Osteoblast (primary cell): ENCODE measurements at regions not wholly inside any gene's neighbourhood (a gene's known extent, or its start where the extent isn't known, plus 50 kb on each side); places are given as distances from the start of the nearest gene placed in this dataset.

Experiments
- DNase-seq: peaks from one replicate; pipeline ENCODE4 v3.0.0; 2011; ENCODE audit warnings: low spot score, mixed read lengths; ENCODE audit not compliant: insufficient read length; ENCODE audit errors: missing footprints
- H2AFZ ChIP-seq: 2 replicates; pipeline ENCODE4 v1.6.0; 2011; ENCODE audit warnings: mild to moderate bottlenecking, low read length
- H3K27ac ChIP-seq: 2 replicates; pipeline ENCODE4 v1.5.1; 2011; ENCODE audit warnings: mild to moderate bottlenecking, low read depth, low read length, moderate library complexity
- H3K27me3 ChIP-seq: 2 replicates; pipeline ENCODE4 v1.6.0; 2012; ENCODE audit warnings: mild to moderate bottlenecking, control low read depth, inconsistent platforms, low read length, moderate library complexity; ENCODE audit not compliant: insufficient read depth
- H3K36me3 ChIP-seq: 2 replicates; pipeline ENCODE4 v1.5.1; 2011; ENCODE audit warnings: mild to moderate bottlenecking, low read length, control low read depth, moderate library complexity; ENCODE audit not compliant: insufficient read depth
- H3K4me1 ChIP-seq: 2 replicates; pipeline ENCODE4 v1.5.1; 2011; ENCODE audit warnings: mild to moderate bottlenecking, low read length, control low read depth, moderate library complexity; ENCODE audit not compliant: insufficient read depth
- H3K4me2 ChIP-seq: 2 replicates; pipeline ENCODE4 v1.6.0; 2011; ENCODE audit warnings: mild to moderate bottlenecking, low read length; ENCODE audit not compliant: insufficient read depth
- H3K4me3 ChIP-seq: fragments of 200-600 bp; sonication (generic); 3 replicates; pipeline ENCODE4 v1.5.1; 2012; ENCODE audit warnings: mild to moderate bottlenecking, low read length, inconsistent platforms; ENCODE audit not compliant: insufficient read depth
- H3K79me2 ChIP-seq: 2 replicates; pipeline ENCODE4 v1.6.0; 2012; ENCODE audit warnings: mild to moderate bottlenecking, low read length, control low read depth, inconsistent platforms; ENCODE audit not compliant: insufficient read depth
- H3K9me3 ChIP-seq: 2 replicates; pipeline ENCODE4 v1.5.1; 2011; ENCODE audit warnings: low read depth, low read length, control low read depth
- H4K20me1 ChIP-seq: 2 replicates; pipeline ENCODE4 v1.6.0; 2012; ENCODE audit warnings: mild to moderate bottlenecking, low read length, control low read depth; ENCODE audit not compliant: insufficient read depth
- TF ChIP-seq, protein P1 (sequence below): IDR thresholded peaks from 2 replicates; pipeline ENCODE4 v1.5.1; 2011; ENCODE audit warnings: mild to moderate bottlenecking, low read depth, low read length, moderate library complexity; ENCODE audit errors: extremely low read depth

- Histone ChIP-seq H3K27ac (no peak overlapping the region), H3K4me1 (peaks cover 5% of the 10 kb centered on the region), H3K36me3 (no peaks in the 10 kb centered on the region), H3K9me3 (no peaks in the 10 kb centered on the region), H3K79me2 (no peaks in the 10 kb centered on the region), H3K4me2 (no peak overlapping the region), H2AFZ (no peak overlapping the region), H4K20me1 (no peaks in the 10 kb centered on the region), H3K4me3 (no peak overlapping the region), H3K27me3 (peaks cover 4% of the 10 kb centered on the region)
- no peak for DNase-seq
- TF ChIP-seq, protein P1, sequence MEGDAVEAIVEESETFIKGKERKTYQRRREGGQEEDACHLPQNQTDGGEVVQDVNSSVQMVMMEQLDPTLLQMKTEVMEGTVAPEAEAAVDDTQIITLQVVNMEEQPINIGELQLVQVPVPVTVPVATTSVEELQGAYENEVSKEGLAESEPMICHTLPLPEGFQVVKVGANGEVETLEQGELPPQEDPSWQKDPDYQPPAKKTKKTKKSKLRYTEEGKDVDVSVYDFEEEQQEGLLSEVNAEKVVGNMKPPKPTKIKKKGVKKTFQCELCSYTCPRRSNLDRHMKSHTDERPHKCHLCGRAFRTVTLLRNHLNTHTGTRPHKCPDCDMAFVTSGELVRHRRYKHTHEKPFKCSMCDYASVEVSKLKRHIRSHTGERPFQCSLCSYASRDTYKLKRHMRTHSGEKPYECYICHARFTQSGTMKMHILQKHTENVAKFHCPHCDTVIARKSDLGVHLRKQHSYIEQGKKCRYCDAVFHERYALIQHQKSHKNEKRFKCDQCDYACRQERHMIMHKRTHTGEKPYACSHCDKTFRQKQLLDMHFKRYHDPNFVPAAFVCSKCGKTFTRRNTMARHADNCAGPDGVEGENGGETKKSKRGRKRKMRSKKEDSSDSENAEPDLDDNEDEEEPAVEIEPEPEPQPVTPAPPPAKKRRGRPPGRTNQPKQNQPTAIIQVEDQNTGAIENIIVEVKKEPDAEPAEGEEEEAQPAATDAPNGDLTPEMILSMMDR: no peak
Measured at GRCh38 chr20:24785141-24786110, 163.6 kb upstream of the CST7 start.

DNA sequence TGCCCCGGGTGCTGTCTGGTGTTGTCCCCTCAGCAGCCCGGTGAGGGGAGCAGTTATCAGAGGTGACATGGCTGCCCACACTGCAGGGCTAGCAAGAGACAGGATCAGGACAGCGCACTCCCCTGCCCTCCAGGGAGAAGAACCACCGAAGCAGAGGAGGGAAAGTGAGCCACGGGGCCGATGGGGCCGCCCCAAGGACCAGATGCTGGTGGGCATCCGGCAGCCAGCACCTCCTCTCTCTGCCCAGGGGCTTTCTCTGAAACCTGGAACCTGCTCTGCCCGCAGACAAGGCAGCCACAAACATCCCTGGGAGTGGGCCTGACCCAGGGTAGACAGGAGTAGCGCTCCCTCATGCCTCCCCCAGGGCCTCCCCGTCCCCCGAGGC, 163.0 kb upstream of the CST7 start:
- H3K4me3 ChIP-seq: no peak overlapping the region
- H3K4me2 ChIP-seq: no peak overlapping the region
- peaks cover 5% of the 10 kb centered on the region for H3K4me1 ChIP-seq
- no peaks in the 10 kb centered on the region for H3K79me2 ChIP-seq
- TF ChIP-seq, protein P1: no peak
- H3K27me3 ChIP-seq: peaks cover 4% of the 10 kb centered on the region
- H4K20me1 ChIP-seq: no peaks in the 10 kb centered on the region
- H3K36me3 ChIP-seq: no peaks in the 10 kb centered on the region
- no peak overlapping the region for H3K27ac ChIP-seq
- no peak overlapping the region for H2AFZ ChIP-seq
- no peak for DNase-seq
- H3K9me3 ChIP-seq: no peaks in the 10 kb centered on the region

GRCh38 chr20:24786646-24787045, 162.4 kb upstream of the CST7 start:
- no peaks in the 10 kb centered on the region for H3K36me3 ChIP-seq
- H3K4me2 ChIP-seq: no peak overlapping the region
- TF ChIP-seq, protein P1: no peak
- DNase-seq: no peak
- peaks cover 5% of the 10 kb centered on the region for H3K4me1 ChIP-seq
- H3K79me2 ChIP-seq: no peaks in the 10 kb centered on the region
- H2AFZ ChIP-seq: no peak overlapping the region
- H4K20me1 ChIP-seq: no peaks in the 10 kb centered on the region
- no peak overlapping the region for H3K4me3 ChIP-seq
- peaks cover 4% of the 10 kb centered on the region for H3K27me3 ChIP-seq
- H3K27ac ChIP-seq: no peak overlapping the region
- H3K9me3 ChIP-seq: no peaks in the 10 kb centered on the region

GRCh38 chr20:24787071-24787470, 162.0 kb upstream of the CST7 start:
- Histone ChIP-seq H3K27ac (no peak overlapping the region), H2AFZ (no peak overlapping the region), H3K79me2 (no peaks in the 10 kb centered on the region), H4K20me1 (no peaks in the 10 kb centered on the region), H3K4me1 (peaks cover 5% of the 10 kb centered on the region), H3K4me3 (no peak overlapping the region), H3K27me3 (peaks cover 4% of the 10 kb centered on the region), H3K36me3 (no peaks in the 10 kb centered on the region), H3K4me2 (no peak overlapping the region), H3K9me3 (no peaks in the 10 kb centered on the region)
- DNase-seq: no peak
- TF ChIP-seq, protein P1: no peak
